ENCODE measurements at regions not wholly inside any gene's neighbourhood (a gene's known extent, or its start where the extent isn't known, plus 50 kb on each side); places are given as distances from the start of the nearest gene placed in this dataset.

- TF ChIP-seq CTCF (IDR thresholded peaks at IDR 0.05; ENCODE audit: low read length) (no peak), EZH2phosphoT487 (IDR thresholded peaks at IDR 0.05; ENCODE audit: low read length) (no peak), EZH2 (optimal IDR thresholded peaks at IDR 0.05; ENCODE audit: low read depth, low read length) (no peak)
Measured at GRCh38 chr20:10832141-10832540, 158.3 kb upstream of the JAG1 start.
